H1 (cell line): ENCODE measurements at regions not wholly inside any gene's neighbourhood (a gene's known extent, or its start where the extent isn't known, plus 50 kb on each side); places are given as distances from the start of the nearest gene placed in this dataset.

Experiments
- ATF2 ChIP-seq: IDR thresholded peaks from 2 replicates; pipeline ENCODE4 v1.6.1; 2012; ENCODE audit warnings: low read length, inconsistent platforms
- CBX5 ChIP-seq: fragments of 300-800, 300-1000 bp; sonication (generic); IDR thresholded peaks from 2 replicates; pipeline ENCODE4 v1.7.1; 2016; ENCODE audit warnings: antibody characterized with exemption, low read length, low read depth
- E2F6 ChIP-seq: IDR thresholded peaks from 2 replicates; pipeline ENCODE4 v1.6.1; 2012; ENCODE audit warnings: inconsistent platforms
- GABPA ChIP-seq: IDR thresholded peaks from 2 replicates; pipeline ENCODE4 v1.6.1; 2011; ENCODE audit warnings: mild to moderate bottlenecking, low read length, moderate library complexity, borderline replicate concordance; ENCODE audit not compliant: insufficient read depth
- MAFK ChIP-seq: IDR thresholded peaks from 2 replicates; pipeline ENCODE4 v1.6.1; 2012; ENCODE audit warnings: low read depth, mild to moderate bottlenecking, improper control_type of control experiment, low read length
- NRF1 ChIP-seq: IDR thresholded peaks from 2 replicates; pipeline ENCODE4 v1.6.1; 2011; ENCODE audit warnings: mild to moderate bottlenecking, low read depth, low read length, improper control_type of control experiment
- POU5F1 ChIP-seq: IDR thresholded peaks from 2 replicates; pipeline ENCODE4 v1.6.1; 2011; ENCODE audit warnings: low read depth, mild to moderate bottlenecking, low read length, moderate library complexity
- SAP30 ChIP-seq: fragments of 300-600 bp; sonication (generic); IDR thresholded peaks from 2 replicates; pipeline ENCODE4 v1.7.1; 2012; ENCODE audit warnings: low read length, moderate library complexity, mild to moderate bottlenecking, inconsistent platforms; ENCODE audit not compliant: insufficient read depth, insufficient replicate concordance

GRCh38 chr10:131400513-131400912 is 89.0 kb upstream of the TCERG1L start (continued):
- no peak for TF ChIP-seq POU5F1
- no peak for TF ChIP-seq CBX5
- TF ChIP-seq GABPA, result no peak
- TF ChIP-seq NRF1, result no peak
- TF ChIP-seq SAP30, result no peak
- no peak for TF ChIP-seq MAFK
- TF ChIP-seq E2F6, result no peak
- no peak for TF ChIP-seq ATF2
